Stimulated activated memory B cell treated with anti-CD40 and anti-IgM and Interleukin-4, amounts not matched to agents 10 μg/mL and 1 μg/mL and 100 μg/mL, for 72 hours (primary cell): ENCODE measurements at regions not wholly inside any gene's neighbourhood (a gene's known extent, or its start where the extent isn't known, plus 50 kb on each side); places are given as distances from the start of the nearest gene placed in this dataset.
A peak's percentile ranks its signal among the peaks of the same experiment; 100 is the strongest.

Experiments used
- ATAC-seq: fragments of 150-1000 bp; cut with Tn5 transposase; 2 replicates; pipeline ENCODE4 v1.10.0; 2021
- H3K27ac Mint-ChIP-seq: one replicate; pipeline ENCODE4 v1.8.0; 2022; ENCODE audit warnings: mild to moderate bottlenecking, mixed read lengths
- H3K27me3 Mint-ChIP-seq: one replicate; pipeline ENCODE4 v1.8.0; 2022; ENCODE audit warnings: mixed read lengths
- H3K36me3 Mint-ChIP-seq: one replicate; pipeline ENCODE4 v1.8.0; 2022; ENCODE audit warnings: mixed read lengths
- H3K4me1 Mint-ChIP-seq: one replicate; pipeline ENCODE4 v1.8.0; 2022; ENCODE audit warnings: mixed read lengths
- H3K4me3 Mint-ChIP-seq: one replicate; pipeline ENCODE4 v1.8.0; 2022; ENCODE audit warnings: mild to moderate bottlenecking, moderate library complexity, mixed read lengths
- H3K9me3 Mint-ChIP-seq: one replicate; pipeline ENCODE4 v1.8.0; 2022; ENCODE audit warnings: mixed read lengths

DNA sequence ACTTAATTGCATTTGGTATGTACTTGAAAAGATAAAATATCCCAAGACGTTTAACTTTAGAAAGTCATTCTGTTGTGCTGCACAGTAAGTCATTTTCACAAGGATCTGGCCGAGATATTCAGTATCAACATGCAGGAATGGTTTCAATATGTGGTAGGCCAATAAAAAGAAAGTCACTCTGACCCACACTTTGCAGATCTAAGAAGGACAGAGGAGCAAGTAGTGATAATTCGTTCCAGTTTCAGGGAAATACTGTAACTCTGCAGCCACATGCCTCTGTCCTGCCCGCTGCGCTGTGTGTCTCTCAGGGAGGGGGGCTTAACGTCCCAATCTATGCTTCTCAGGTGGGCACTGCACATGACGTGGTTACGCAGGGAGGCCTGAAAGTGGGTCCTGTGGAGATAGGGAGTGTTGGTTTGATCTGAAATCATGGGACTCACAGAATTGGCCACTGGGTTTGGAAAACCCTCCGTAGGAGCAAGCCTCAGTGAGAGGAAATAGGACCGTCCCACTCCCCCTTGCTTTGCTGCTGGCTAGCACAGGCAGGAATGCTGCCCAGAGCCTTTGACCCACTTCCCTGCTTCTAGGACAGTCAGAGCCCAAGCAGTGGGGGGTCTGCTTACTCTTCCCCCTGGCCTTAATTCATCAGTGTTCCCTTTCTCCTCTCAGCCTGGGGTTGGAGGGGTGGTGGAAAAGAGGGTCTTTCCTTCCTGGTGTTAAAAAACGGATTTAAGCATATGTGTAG is 314.7 kb upstream of the SPRED2 start:
- no peaks in the 10 kb centered on the region for H3K36me3 Mint-ChIP-seq
- H3K27ac Mint-ChIP-seq = no peak overlapping the region
- H3K4me1 Mint-ChIP-seq = peaks cover 6% of the 10 kb centered on the region
- peaks cover 6% of the 10 kb centered on the region for H3K27me3 Mint-ChIP-seq
- no peak overlapping the region for H3K4me3 Mint-ChIP-seq
- H3K9me3 Mint-ChIP-seq = peaks cover 4% of the 10 kb centered on the region
- no peak for ATAC-seq

DNA sequence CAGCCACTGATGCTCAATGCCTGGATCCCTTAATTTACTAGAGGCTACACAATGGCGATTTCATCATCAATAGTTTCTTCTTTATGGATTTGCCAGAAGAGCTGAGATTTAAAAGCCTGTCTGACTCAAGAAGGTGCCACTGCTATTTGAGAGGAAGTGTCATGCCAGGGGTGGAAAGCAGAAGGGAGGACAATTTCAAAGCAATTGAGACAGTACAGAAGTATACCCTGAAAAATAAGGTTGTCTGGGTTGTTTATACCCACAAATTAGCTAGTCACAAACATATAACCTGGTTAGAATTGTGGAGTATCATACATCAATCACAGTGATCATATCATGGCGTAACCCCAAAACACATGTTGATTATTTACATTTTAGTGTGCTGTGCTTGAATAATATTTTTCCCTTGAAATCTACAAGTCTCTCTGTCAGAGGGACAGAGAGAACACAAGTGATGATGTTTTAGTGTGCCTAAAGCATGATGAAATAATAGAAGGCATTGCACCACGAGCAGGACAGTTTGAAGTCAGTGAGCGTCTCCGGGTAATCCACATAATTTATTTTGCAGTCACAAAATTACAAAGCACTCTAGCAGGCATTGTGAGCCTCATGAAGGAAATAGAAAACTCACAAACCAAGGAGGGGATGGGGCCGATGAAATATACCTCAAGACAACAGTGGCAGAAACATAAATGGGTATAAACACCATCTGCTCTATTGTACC is 312.2 kb upstream of the SPRED2 start:
- H3K9me3 Mint-ChIP-seq = peaks cover 4% of the 10 kb centered on the region
- ATAC-seq = no peak
- peaks cover 23% of the 10 kb centered on the region for H3K27me3 Mint-ChIP-seq
- H3K36me3 Mint-ChIP-seq = no peaks in the 10 kb centered on the region
- H3K4me3 Mint-ChIP-seq = no peak overlapping the region
- H3K27ac Mint-ChIP-seq = no peak overlapping the region
- peaks cover 6% of the 10 kb centered on the region for H3K4me1 Mint-ChIP-seq

DNA sequence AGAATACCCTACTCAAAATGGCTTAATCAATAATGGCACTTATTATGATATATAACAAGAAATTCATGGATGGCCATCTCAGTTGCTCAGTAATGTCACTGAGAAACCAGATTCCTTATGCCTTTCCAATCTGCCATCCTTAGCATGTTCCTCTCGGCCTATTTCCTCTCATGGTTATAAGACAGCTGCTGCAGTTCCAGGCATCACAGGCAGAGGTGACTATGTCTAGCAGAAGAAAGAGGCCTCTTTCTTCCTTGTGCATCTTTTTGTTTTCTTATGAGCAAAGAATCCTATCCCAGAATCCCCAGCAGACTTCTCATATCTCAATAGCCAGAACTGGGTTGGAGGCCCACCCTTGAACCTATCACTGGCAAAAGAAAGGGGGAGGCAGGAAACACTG is 310.6 kb upstream of the SPRED2 start:
- H3K4me1 Mint-ChIP-seq = peaks cover 1% of the 10 kb centered on the region
- no peak overlapping the region for H3K4me3 Mint-ChIP-seq
- ATAC-seq = no peak
- H3K27me3 Mint-ChIP-seq = peaks cover 23% of the 10 kb centered on the region
- H3K27ac Mint-ChIP-seq = no peak overlapping the region
- H3K36me3 Mint-ChIP-seq = no peaks in the 10 kb centered on the region
- H3K9me3 Mint-ChIP-seq = peaks cover 1% of the 10 kb centered on the region

DNA sequence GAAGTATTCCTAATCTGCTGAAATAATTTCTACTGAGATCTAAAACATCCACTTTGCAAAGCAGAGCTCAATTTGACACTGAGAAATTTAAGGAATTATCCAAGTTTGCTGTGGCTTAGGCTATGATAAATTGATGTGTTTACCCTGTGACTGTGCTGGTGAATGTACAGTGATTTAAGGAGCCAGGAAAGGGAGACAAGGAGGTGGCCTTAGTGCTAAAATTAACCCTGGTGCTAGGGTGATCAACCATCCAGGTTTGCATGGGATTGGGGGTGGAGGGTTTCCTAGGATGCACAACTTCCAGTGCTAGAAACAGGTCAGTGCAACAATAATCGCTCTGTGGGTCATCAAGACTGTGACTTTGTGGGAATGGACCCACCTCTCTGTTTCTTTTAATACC is 307.5 kb upstream of the SPRED2 start:
- Mint-ChIP-seq H3K4me3 (no peak overlapping the region), H3K9me3 (no peaks in the 10 kb centered on the region), H3K4me1 (no peaks in the 10 kb centered on the region), H3K36me3 (no peaks in the 10 kb centered on the region), H3K27ac (no peak overlapping the region), H3K27me3 (peaks cover 45% of the 10 kb centered on the region)
- ATAC-seq = no peak

DNA sequence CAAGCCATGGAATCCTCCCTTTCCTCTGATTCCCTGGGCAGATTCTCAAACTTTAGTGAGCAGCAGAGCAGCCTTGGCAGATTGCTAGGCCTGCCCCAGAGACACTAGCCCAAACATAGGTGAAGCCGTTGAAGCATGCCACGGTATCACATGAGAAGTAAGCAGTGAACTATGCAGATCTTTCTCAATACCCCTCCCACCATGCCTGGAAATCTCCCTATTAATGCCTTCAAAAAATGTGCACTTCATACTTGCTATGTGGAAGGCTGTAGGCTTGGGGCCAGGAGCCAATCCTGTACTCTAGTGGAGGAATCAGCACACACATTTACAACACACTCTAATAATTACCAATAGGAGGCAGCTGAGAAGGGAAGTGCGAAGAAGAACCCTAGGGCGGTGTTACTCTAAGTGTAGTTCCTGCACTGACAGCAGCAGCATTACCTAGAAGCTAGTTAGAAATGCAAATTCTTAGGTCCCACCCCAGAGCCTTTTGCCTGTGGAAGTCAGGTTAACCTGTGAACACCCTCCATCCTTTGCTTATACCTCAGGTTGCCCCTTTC is 305.1 kb upstream of the SPRED2 start:
- H3K27me3 Mint-ChIP-seq = peaks cover 45% of the 10 kb centered on the region
- ATAC-seq = no peak
- no peaks in the 10 kb centered on the region for H3K4me1 Mint-ChIP-seq
- H3K9me3 Mint-ChIP-seq = no peaks in the 10 kb centered on the region
- no peaks in the 10 kb centered on the region for H3K36me3 Mint-ChIP-seq
- H3K27ac Mint-ChIP-seq = no peak overlapping the region
- H3K4me3 Mint-ChIP-seq = no peak overlapping the region

DNA sequence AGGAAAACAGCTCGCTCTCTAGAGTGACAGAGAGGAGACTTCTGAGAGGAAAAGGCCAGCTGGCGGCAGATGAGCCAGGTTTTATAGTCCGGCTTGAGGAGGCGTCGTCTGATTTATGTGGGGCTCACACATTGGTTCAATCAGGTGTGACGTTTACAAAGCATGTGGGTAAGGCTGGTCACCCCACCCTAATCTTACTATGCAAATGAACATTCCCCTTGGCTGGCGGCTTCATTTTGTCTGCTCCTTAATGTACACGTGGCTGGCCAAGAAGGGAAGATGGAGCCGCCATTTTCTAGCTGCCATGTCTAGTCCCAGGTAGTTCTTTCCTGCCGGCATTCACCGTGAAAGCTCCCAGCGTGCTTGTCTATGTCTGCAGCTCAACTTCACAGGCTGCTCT is 299.1 kb upstream of the SPRED2 start:
- Mint-ChIP-seq H3K27me3 (peaks cover 17% of the 10 kb centered on the region), H3K4me1 (no peaks in the 10 kb centered on the region), H3K9me3 (peaks cover 6% of the 10 kb centered on the region), H3K4me3 (no peak overlapping the region), H3K27ac (no peak overlapping the region), H3K36me3 (no peaks in the 10 kb centered on the region)
- ATAC-seq = no peak

- peaks cover 6% of the 10 kb centered on the region for H3K9me3 Mint-ChIP-seq
Measured at GRCh38 chr2:65730186-65730585, 297.8 kb upstream of the SPRED2 start.

GRCh38 chr2:65729246-65729645 is 296.8 kb upstream of the SPRED2 start:
- Mint-ChIP-seq H3K9me3 (peaks cover 6% of the 10 kb centered on the region), H3K27ac (no peak overlapping the region), H3K36me3 (no peaks in the 10 kb centered on the region), H3K4me1 (no peaks in the 10 kb centered on the region), H3K27me3 (no peaks in the 10 kb centered on the region), H3K4me3 (no peak overlapping the region)
- no peak for ATAC-seq

More at GRCh38 chr2:65730186-65730585, 297.8 kb upstream of the SPRED2 start:
- no peaks in the 10 kb centered on the region for H3K36me3 Mint-ChIP-seq
- ATAC-seq = no peak
- no peak overlapping the region for H3K4me3 Mint-ChIP-seq
- H3K27me3 Mint-ChIP-seq = peaks cover 4% of the 10 kb centered on the region
- H3K4me1 Mint-ChIP-seq = no peaks in the 10 kb centered on the region
- no peak overlapping the region for H3K27ac Mint-ChIP-seq

DNA sequence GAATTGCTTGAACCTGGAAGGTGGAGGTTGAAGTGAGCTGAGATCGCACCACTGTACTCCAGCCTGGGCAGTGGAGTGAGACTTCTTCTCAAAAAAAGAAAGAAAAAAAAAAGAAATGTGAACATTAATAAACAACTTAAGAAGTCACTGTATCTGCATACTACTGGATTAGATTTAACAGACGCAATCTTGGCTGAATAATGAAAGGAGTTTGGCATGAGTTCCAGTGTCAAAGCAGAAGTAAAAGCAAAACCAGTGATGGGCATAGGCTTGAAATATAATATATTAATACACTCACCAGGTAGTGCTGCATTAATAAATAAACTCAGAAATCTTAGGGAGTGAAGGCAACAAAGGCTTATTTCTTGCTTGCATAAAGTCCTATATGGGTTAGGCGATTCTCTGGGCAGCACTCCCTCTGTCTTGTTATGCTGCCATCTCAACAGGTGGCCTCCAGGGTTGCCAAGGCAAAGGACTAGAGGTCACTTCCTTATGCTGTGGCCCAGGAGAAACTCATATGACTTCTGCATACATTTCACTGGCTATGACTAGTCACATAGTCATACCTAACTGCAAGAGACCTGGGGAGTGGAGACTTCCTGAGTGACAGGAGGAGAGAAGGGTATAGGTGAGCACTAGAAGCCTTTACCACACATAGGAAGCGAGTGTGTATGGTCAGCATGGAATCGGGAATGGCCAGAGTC is 296.2 kb upstream of the SPRED2 start:
- no peaks in the 10 kb centered on the region for H3K4me1 Mint-ChIP-seq
- ATAC-seq = peak; percentile 12
- no peak overlapping the region for H3K27ac Mint-ChIP-seq
- no peaks in the 10 kb centered on the region for H3K36me3 Mint-ChIP-seq
- H3K27me3 Mint-ChIP-seq = no peaks in the 10 kb centered on the region
- peaks cover 6% of the 10 kb centered on the region for H3K9me3 Mint-ChIP-seq
- H3K4me3 Mint-ChIP-seq = no peak overlapping the region

DNA sequence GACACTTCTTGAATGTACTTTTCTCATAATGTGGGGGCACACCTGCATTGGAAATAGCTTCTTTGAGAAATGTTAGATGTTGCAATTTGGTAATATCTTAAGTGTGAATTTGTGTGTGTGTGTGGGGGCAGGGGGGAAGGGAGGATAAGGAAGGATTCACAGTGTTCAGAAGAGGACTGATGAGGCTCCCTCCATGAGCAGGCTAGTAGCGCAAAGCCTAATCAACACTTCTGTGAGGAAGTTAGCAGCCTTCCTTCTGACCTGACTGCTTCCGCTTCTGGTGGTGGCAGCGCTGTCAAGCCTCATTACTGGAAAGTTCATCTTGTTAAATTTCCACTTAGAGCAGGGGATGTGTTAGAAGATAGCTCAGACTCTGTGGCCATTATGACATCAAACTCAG is 295.4 kb upstream of the SPRED2 start:
- Mint-ChIP-seq H3K36me3 (no peaks in the 10 kb centered on the region), H3K27ac (no peak overlapping the region), H3K9me3 (peaks cover 6% of the 10 kb centered on the region), H3K4me3 (no peak overlapping the region), H3K4me1 (no peaks in the 10 kb centered on the region), H3K27me3 (no peaks in the 10 kb centered on the region)
- ATAC-seq = no peak

DNA sequence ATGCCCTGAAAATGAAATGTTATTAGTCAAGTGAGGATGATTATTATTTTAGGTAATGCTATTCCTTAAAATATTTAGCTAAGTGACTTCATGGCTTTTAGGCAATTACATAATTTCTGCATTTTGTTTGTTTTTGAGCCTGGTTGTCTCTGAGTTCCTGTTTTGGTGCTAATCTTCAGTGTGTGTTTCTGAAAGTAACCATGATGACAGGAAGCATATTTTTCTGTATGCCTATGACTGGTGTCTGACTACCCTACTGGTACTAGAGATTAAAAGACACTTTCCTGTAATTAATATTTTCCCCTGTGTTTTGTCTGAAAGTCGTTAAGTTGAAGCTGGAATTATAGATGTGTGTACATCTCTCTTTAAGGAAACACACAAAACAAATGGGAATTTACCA is 295.0 kb upstream of the SPRED2 start:
- peaks cover 2% of the 10 kb centered on the region for H3K27me3 Mint-ChIP-seq
- no peak overlapping the region for H3K27ac Mint-ChIP-seq
- H3K4me3 Mint-ChIP-seq = no peak overlapping the region
- peaks cover 6% of the 10 kb centered on the region for H3K9me3 Mint-ChIP-seq
- H3K36me3 Mint-ChIP-seq = no peaks in the 10 kb centered on the region
- no peak for ATAC-seq
- H3K4me1 Mint-ChIP-seq = no peaks in the 10 kb centered on the region

DNA sequence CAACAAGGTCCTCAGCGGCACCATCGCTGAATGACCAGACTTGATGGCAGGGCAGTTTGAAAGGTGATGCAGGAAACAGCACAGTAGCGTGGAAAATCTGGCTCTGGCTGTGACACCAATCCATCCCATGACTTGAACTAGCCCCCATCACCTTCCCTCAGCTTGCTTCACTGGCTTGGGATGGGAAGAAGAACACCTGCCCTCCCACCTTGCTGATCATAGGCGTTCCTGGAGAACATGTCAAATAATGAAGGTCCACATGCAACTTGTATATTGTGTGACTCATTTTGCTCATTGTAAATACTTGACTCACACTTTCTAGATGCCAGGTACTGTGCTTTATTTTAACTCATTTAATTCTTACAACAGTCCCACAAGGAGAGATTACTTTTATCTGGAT is 292.4 kb upstream of the SPRED2 start:
- Mint-ChIP-seq H3K9me3 (peaks cover 6% of the 10 kb centered on the region), H3K4me1 (no peaks in the 10 kb centered on the region), H3K36me3 (no peaks in the 10 kb centered on the region), H3K27me3 (peaks cover 22% of the 10 kb centered on the region), H3K27ac (no peak overlapping the region), H3K4me3 (no peak overlapping the region)
- ATAC-seq = no peak

- Mint-ChIP-seq H3K27ac (no peak overlapping the region), H3K36me3 (no peaks in the 10 kb centered on the region), H3K9me3 (peaks cover 6% of the 10 kb centered on the region), H3K27me3 (peaks cover 22% of the 10 kb centered on the region), H3K4me1 (no peaks in the 10 kb centered on the region), H3K4me3 (no peak overlapping the region)
- ATAC-seq = no peak
Measured at GRCh38 chr2:65724336-65724735, 291.9 kb upstream of the SPRED2 start.

- H3K27me3 Mint-ChIP-seq = peaks cover 31% of the 10 kb centered on the region
- no peaks in the 10 kb centered on the region for H3K4me1 Mint-ChIP-seq
- ATAC-seq = no peak
- no peak overlapping the region for H3K27ac Mint-ChIP-seq
- H3K36me3 Mint-ChIP-seq = no peaks in the 10 kb centered on the region
- peaks cover 6% of the 10 kb centered on the region for H3K9me3 Mint-ChIP-seq
- no peak overlapping the region for H3K4me3 Mint-ChIP-seq
Measured at GRCh38 chr2:65722028-65722778, 289.8 kb upstream of the SPRED2 start.

DNA sequence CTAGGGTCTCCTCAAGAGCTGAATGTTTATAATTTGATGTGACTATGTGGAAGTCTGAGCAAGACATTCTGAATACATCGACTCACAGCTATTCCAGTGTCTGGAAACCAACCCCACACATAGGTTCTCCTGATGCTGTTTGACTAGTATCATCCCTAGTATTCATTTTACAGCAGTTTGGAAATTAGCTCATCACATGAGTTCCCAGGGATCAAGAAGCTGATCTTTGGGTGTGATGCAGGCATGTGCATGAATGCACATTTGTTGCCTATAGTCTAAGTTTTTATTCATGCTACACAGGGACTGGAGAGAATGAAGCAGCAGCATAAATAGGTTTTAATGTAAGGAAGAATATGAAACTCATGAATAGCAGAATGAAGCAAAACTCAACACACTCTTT is 284.3 kb upstream of the SPRED2 start:
- H3K9me3 Mint-ChIP-seq = no peaks in the 10 kb centered on the region
- H3K27me3 Mint-ChIP-seq = peaks cover 28% of the 10 kb centered on the region
- no peaks in the 10 kb centered on the region for H3K4me1 Mint-ChIP-seq
- no peak overlapping the region for H3K4me3 Mint-ChIP-seq
- ATAC-seq = no peak
- H3K36me3 Mint-ChIP-seq = no peaks in the 10 kb centered on the region
- H3K27ac Mint-ChIP-seq = no peak overlapping the region
